GM23338 (cell line): ENCODE measurements at regions not wholly inside any gene's neighbourhood (a gene's known extent, or its start where the extent isn't known, plus 50 kb on each side); places are given as distances from the start of the nearest gene placed in this dataset.

Source experiments
- CREB1 ChIP-seq: fragments of 250-450 bp; sonication (Bioruptor Pico); IDR thresholded peaks from 2 replicates; pipeline ENCODE4 v1.5.0; 2020; ENCODE audit warnings: low read depth, mild to moderate bottlenecking, moderate library complexity
- EZH2 ChIP-seq: fragments of 200-600 bp; sonication (generic); IDR thresholded peaks from one replicate; pipeline ENCODE4 v1.8.0; 2017; ENCODE audit warnings: antibody characterized with exemption, mild to moderate bottlenecking, low read depth; ENCODE audit not compliant: unreplicated experiment
- EZH2phosphoT487 ChIP-seq: fragments of 200-600 bp; sonication (generic); IDR thresholded peaks from one replicate; pipeline ENCODE4 v1.8.1; 2018; ENCODE audit warnings: antibody characterized with exemption; ENCODE audit not compliant: unreplicated experiment
- JUNB ChIP-seq: IDR thresholded peaks from one replicate; pipeline ENCODE4 v1.6.1; 2016; ENCODE audit warnings: antibody characterized with exemption; ENCODE audit not compliant: unreplicated experiment
- POLR2AphosphoS5 ChIP-seq: IDR thresholded peaks from 2 replicates; pipeline ENCODE4 v1.6.1; 2016; ENCODE audit warnings: antibody characterized with exemption, low read depth
- STAT1 ChIP-seq: IDR thresholded peaks from one replicate; pipeline ENCODE4 v1.6.1; 2016; ENCODE audit warnings: antibody characterized with exemption; ENCODE audit not compliant: unreplicated experiment
- ZNF114 ChIP-seq: fragments of 250-450 bp; sonication (Bioruptor Pico); IDR thresholded peaks from 2 replicates; pipeline ENCODE4 v1.5.0; 2020; ENCODE audit warnings: mild to moderate bottlenecking, moderate library complexity
- ZNF331 ChIP-seq: fragments of 250-450 bp; sonication (Bioruptor Pico); IDR thresholded peaks from 2 replicates; pipeline ENCODE4 v1.5.0; 2020; ENCODE audit warnings: low read depth, mild to moderate bottlenecking, moderate library complexity
- TF ChIP-seq, protein P1 (sequence below): IDR thresholded peaks from one replicate; pipeline ENCODE4 v1.6.1; 2018; ENCODE audit warnings: antibody characterized with exemption; ENCODE audit not compliant: unreplicated experiment
- TF ChIP-seq, protein P2 (sequence below), 2 experiments: fragments of 200-600 bp in 1 of 2; sonication (generic) in 1 of 2; conservative IDR thresholded peaks; 2 replicates each; pipeline versions ENCODE4 v1.5.1 to v1.6.1; 2016 to 2017; ENCODE audit warnings: antibody characterized with exemption in 2 of 2, low read depth in 2 of 2, mild to moderate bottlenecking in 2 of 2, moderate library complexity in 1 of 2
- TF ChIP-seq, protein P3 (sequence below): IDR thresholded peaks from 2 replicates; pipeline ENCODE4 v1.6.1; 2016; ENCODE audit warnings: antibody characterized with exemption

DNA sequence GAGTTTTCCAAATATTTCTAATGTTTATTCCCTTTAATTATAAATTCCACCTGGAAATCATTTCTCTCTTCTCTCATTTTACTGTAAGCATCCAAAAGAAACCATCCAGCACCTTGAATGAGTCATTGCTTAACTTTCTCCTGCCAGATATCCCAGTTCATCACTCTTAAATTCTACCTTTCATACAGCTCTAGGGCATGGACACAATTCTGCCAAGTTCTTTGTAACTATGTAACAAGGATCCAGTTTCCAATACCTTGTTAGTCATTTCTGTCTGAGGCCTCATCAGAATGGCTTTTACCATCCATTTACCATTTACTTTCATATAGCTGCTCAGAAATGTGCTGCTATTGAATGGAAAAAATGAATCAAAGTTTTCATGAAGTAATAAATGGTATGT lies 455.4 kb upstream of the TENM4 start:
- TF ChIP-seq, protein P1, sequence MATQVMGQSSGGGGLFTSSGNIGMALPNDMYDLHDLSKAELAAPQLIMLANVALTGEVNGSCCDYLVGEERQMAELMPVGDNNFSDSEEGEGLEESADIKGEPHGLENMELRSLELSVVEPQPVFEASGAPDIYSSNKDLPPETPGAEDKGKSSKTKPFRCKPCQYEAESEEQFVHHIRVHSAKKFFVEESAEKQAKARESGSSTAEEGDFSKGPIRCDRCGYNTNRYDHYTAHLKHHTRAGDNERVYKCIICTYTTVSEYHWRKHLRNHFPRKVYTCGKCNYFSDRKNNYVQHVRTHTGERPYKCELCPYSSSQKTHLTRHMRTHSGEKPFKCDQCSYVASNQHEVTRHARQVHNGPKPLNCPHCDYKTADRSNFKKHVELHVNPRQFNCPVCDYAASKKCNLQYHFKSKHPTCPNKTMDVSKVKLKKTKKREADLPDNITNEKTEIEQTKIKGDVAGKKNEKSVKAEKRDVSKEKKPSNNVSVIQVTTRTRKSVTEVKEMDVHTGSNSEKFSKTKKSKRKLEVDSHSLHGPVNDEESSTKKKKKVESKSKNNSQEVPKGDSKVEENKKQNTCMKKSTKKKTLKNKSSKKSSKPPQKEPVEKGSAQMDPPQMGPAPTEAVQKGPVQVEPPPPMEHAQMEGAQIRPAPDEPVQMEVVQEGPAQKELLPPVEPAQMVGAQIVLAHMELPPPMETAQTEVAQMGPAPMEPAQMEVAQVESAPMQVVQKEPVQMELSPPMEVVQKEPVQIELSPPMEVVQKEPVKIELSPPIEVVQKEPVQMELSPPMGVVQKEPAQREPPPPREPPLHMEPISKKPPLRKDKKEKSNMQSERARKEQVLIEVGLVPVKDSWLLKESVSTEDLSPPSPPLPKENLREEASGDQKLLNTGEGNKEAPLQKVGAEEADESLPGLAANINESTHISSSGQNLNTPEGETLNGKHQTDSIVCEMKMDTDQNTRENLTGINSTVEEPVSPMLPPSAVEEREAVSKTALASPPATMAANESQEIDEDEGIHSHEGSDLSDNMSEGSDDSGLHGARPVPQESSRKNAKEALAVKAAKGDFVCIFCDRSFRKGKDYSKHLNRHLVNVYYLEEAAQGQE: no peak
- TF ChIP-seq, protein P2, sequence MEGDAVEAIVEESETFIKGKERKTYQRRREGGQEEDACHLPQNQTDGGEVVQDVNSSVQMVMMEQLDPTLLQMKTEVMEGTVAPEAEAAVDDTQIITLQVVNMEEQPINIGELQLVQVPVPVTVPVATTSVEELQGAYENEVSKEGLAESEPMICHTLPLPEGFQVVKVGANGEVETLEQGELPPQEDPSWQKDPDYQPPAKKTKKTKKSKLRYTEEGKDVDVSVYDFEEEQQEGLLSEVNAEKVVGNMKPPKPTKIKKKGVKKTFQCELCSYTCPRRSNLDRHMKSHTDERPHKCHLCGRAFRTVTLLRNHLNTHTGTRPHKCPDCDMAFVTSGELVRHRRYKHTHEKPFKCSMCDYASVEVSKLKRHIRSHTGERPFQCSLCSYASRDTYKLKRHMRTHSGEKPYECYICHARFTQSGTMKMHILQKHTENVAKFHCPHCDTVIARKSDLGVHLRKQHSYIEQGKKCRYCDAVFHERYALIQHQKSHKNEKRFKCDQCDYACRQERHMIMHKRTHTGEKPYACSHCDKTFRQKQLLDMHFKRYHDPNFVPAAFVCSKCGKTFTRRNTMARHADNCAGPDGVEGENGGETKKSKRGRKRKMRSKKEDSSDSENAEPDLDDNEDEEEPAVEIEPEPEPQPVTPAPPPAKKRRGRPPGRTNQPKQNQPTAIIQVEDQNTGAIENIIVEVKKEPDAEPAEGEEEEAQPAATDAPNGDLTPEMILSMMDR (conservative IDR thresholded peaks at IDR 0.05; ENCODE audit: low read depth in 2 of 2): no peak
- TF ChIP-seq POLR2AphosphoS5: no peak
- TF ChIP-seq CREB1: no peak
- no peak for TF ChIP-seq ZNF331 (CRISPR knock-in tag)
- no peak for TF ChIP-seq EZH2phosphoT487
- TF ChIP-seq EZH2: no peak
- TF ChIP-seq STAT1: no peak
- no peak for TF ChIP-seq ZNF114 (CRISPR knock-in tag)
- no peak for TF ChIP-seq JUNB
- TF ChIP-seq, protein P3, sequence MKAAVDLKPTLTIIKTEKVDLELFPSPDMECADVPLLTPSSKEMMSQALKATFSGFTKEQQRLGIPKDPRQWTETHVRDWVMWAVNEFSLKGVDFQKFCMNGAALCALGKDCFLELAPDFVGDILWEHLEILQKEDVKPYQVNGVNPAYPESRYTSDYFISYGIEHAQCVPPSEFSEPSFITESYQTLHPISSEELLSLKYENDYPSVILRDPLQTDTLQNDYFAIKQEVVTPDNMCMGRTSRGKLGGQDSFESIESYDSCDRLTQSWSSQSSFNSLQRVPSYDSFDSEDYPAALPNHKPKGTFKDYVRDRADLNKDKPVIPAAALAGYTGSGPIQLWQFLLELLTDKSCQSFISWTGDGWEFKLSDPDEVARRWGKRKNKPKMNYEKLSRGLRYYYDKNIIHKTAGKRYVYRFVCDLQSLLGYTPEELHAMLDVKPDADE: no peak
